Heart right ventricle (tissue), 16 donors: ENCODE measurements at regions not wholly inside any gene's neighbourhood (a gene's known extent, or its start where the extent isn't known, plus 50 kb on each side); places are given as distances from the start of the nearest gene placed in this dataset.

Experiments
- ATAC-seq, 8 donors: fragments of 200-7000 bp; cut with Tn5 transposase; one replicate each; pipeline ENCODE4 v1.9.1; 2020; ENCODE audit warnings: mild to moderate bottlenecking in 8 of 8, moderate library complexity in 8 of 8, moderate number of reproducible peaks in 1 of 8
- DNase-seq, 2 donors: peaks; one replicate each; pipeline ENCODE4 v3.0.0-alpha.2; 2020
- H3K27ac ChIP-seq, 10 donors: fragments of 200-600 bp; sonication (generic) in 2 of 10; one replicate each; pipeline versions ENCODE4 v1.5.0 to v1.8.0; 2020 to 2022; ENCODE audit warnings: mild to moderate bottlenecking in 3 of 10
- H3K27me3 ChIP-seq, 7 donors: fragments of 200-600 bp; one replicate each; pipeline ENCODE4 v1.8.0; 2021 to 2022; ENCODE audit warnings: mild to moderate bottlenecking in 2 of 7
- H3K36me3 ChIP-seq, 9 donors: fragments of 200-600 bp; sonication (generic) in 1 of 9; one replicate each; pipeline versions ENCODE4 v1.5.0 to v1.8.0; 2020 to 2022; ENCODE audit warnings: mild to moderate bottlenecking in 2 of 9
- H3K4me1 ChIP-seq, 9 donors: fragments of 200-600 bp; sonication (generic) in 1 of 9; one replicate each; pipeline versions ENCODE4 v1.5.0 to v1.8.0; 2020 to 2022; ENCODE audit warnings: mild to moderate bottlenecking in 4 of 9
- H3K4me3 ChIP-seq, 10 donors: fragments of 200-600 bp; sonication (generic) in 2 of 10; one replicate each; pipeline versions ENCODE4 v1.5.0 to v1.8.0; 2020 to 2022; ENCODE audit warnings: mild to moderate bottlenecking in 7 of 10, moderate library complexity in 2 of 10
- H3K9me3 ChIP-seq, 11 donors: fragments of 200-600 bp in 10 of 11; sonication (generic) in 2 of 11; one replicate each; pipeline versions ENCODE4 v1.5.0 to v1.8.0; 2013 to 2022; ENCODE audit warnings: mild to moderate bottlenecking in 2 of 11, control low read depth in 1 of 11, moderate library complexity in 1 of 11
- CTCF ChIP-seq, 9 donors: fragments of 200-600 bp; sonication (generic) in 2 of 9; IDR thresholded peaks; one replicate each; pipeline versions ENCODE4 v1.5.0 to v1.8.0; 2021 to 2022; ENCODE audit warnings: antibody characterized with exemption in 9 of 9, mild to moderate bottlenecking in 5 of 9, moderate library complexity in 1 of 9
- WGBS, 2 donors: extraction: QIAGEN DNeasy Blood & Tissue Kit; methylation state at CpG; one replicate each; pipeline ENCODE4 v1.1.7; 2013; ENCODE audit warnings: inconsistent platforms in 1 of 2; 5-methylcytosine and 5-hydroxymethylcytosine counted together
- intact Hi-C, 10 donors: fragments of 100-400 bp; cut with DNase I; formaldehyde crosslinking; loops; one replicate each; pipeline versions ENCODE4 v1.11.1 to v1.14.2; 2022
- donor health status: Arrhythmogenic right ventricular cardiomyopathy.
- donor health status: ischemic (EF 13 %, LVEDD 7.1; RV severe dilation, severe dysfunction).
- donor health status: healthy with polysubstance abuse.
- donor health status: DM: no; HTN: yes; CAD: no.
- donor health status: DM: no; HTN: no; CAD: no.
- donor health status: ischemic (EF 25% LVEDD 6.9; RV normal size, moderate dysfunction).
- donor health status: ischemic (EF 25% LVEDD 5.7; RV mildly dilated, moderate dysfunction).
- donor health status: healthy.
- donor health status: DM: yes; HTN: yes; CAD: no.
- donor health status: Ischemic cardiomyopathy.
- donor health status: ischemic (EF 35%, LVEDD 5.7; RV mildly dilated, moderate dysfunction).
- donor health status: nonischemic (EF 11% LVEDD 7.7; RV severe dilation, severe dysfunction).
- donor health status: DM: yes; HTN: yes; CAD: no.
- donor health status: PGD.
- donor health status: ischemic (EF 29% LVEDD 5.4; RV normal size, mild dysfunction).
- donor health status: nonischemic (EF 23%, LVEDD 6.1; RV moderate dilation, normal function).

GRCh38 chr5:133744960-133745308, 132.6 kb upstream of the FSTL4 start:
- DNase-seq (no peak), ATAC-seq (no peak)
- Histone ChIP-seq H3K27ac (no peak overlapping the region), H3K4me3 (no peak overlapping the region), H3K4me1 (peaks cover 0 to 4% (median 0%) of the 10 kb centered on the region in 9 donors), H3K27me3 (peaks cover 0 to 23% (median 12%) of the 10 kb centered on the region in 7 donors), H3K9me3 (peaks cover 0 to 2% (median 0%) of the 10 kb centered on the region in 11 donors), H3K36me3 (no peaks in the 10 kb centered on the region)
- WGBS, 2 donors = 45 to 50% methylated on average over 3 of the region's 3 CpGs
- intact Hi-C loops = no loop called here
- TF ChIP-seq CTCF (IDR thresholded peaks at IDR 0.05) = no peak

GRCh38 chr5:133744051-133744959, 132.0 kb upstream of the FSTL4 start:
- Histone ChIP-seq H3K9me3 (peaks cover 0 to 2% (median 0%) of the 10 kb centered on the region in 11 donors), H3K4me1 (peaks cover 0 to 4% (median 0%) of the 10 kb centered on the region in 9 donors), H3K4me3 (no peak overlapping the region), H3K36me3 (no peaks in the 10 kb centered on the region), H3K27ac (no peak overlapping the region), H3K27me3 (peaks cover 0 to 24% (median 12%) of the 10 kb centered on the region in 7 donors)
- intact Hi-C loops = no loop called here
- no peak for DNase-seq
- TF ChIP-seq CTCF (IDR thresholded peaks at IDR 0.05) = no peak
- WGBS, 2 donors = 58% methylated on average over 14 of the region's 14 CpGs
- ATAC-seq = no peak

- Histone ChIP-seq H3K27me3 (peaks cover 0 to 24% (median 12%) of the 10 kb centered on the region in 7 donors), H3K36me3 (no peaks in the 10 kb centered on the region), H3K27ac (no peak overlapping the region), H3K9me3 (peaks cover 0 to 2% (median 0%) of the 10 kb centered on the region in 11 donors), H3K4me1 (peaks cover 0 to 4% (median 0%) of the 10 kb centered on the region in 9 donors), H3K4me3 (no peak overlapping the region)
- ATAC-seq (no peak), DNase-seq (no peak)
- 52 to 61% methylated on average over 12 of the region's 12 CpGs for WGBS, 2 donors
- no peak for TF ChIP-seq CTCF (IDR thresholded peaks at IDR 0.05)
- intact Hi-C loops = no loop called here
These were observed 130.2 kb upstream of the FSTL4 start for GRCh38 chr5:133742431-133742988.

- Histone ChIP-seq H3K27ac (no peak overlapping the region), H3K36me3 (no peaks in the 10 kb centered on the region), H3K4me1 (peaks cover 0 to 4% (median 0%) of the 10 kb centered on the region in 9 donors), H3K27me3 (peaks cover 0 to 24% (median 12%) of the 10 kb centered on the region in 7 donors), H3K4me3 (no peak overlapping the region), H3K9me3 (peaks cover 0 to 1% (median 0%) of the 10 kb centered on the region in 11 donors)
- 70 to 85% methylated on average over 4 of the region's 4 CpGs for WGBS, 2 donors
- ATAC-seq = no peak
- no peak for DNase-seq
- TF ChIP-seq CTCF (IDR thresholded peaks at IDR 0.05) = no peak
- intact Hi-C loops = no loop called here
These were observed 129.5 kb upstream of the FSTL4 start for GRCh38 chr5:133741818-133742355.
